NCI-H1417 treated with DMSO at 0.1 percent for 48 hours (cell line): ENCODE measurements at regions not wholly inside any gene's neighbourhood (a gene's known extent, or its start where the extent isn't known, plus 50 kb on each side); places are given as distances from the start of the nearest gene placed in this dataset.
"Not testable (repeated sequence)": the region's sequence is repeated elsewhere in the genome, so short reads cannot be mapped to it uniquely, and the experiment has no call there.

Source experiments
- DNase-seq: peaks from one replicate; lab custom pipeline; 2025; lab: John Stamatoyannopoulos, UW

DNA sequence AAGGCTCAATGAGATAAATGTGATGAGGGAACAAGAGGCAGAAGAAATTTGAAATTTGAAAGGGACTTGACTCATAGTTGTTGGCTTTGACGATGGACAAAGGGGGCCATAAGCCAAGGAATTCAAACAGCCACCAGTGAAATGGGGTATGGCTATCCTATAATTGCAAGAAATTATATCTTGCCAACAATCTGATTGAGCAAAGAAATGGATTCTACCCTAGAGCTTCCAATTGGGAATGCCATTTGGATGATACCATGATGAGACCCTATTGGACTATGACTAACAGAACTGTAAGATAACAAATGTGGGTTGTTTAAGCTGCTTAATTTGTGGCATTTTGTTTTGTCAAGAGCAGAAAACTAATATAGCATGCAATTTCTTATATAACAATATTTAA lies 270.1 kb upstream of the ARSJ start:
- no peak for DNase-seq

DNA sequence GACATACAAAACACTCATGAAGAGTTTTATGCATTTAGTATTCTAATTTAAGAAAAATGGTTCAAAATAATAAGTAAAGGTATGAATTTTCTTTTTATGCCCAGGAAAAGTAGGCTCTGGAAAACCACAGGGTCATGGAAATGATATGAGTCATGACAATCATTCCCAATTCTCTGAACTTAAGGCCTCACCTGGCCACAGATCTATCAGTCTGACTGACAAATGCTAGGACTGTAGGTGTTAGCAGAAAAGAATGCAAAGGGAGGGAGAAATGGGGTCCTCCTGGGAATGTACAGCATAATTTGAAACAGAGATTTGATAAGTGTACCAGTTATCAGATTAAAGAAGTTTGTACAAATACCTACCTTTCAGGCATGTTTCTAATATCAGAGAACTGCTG lies 270.5 kb upstream of the ARSJ start:
- no peak for DNase-seq

DNA sequence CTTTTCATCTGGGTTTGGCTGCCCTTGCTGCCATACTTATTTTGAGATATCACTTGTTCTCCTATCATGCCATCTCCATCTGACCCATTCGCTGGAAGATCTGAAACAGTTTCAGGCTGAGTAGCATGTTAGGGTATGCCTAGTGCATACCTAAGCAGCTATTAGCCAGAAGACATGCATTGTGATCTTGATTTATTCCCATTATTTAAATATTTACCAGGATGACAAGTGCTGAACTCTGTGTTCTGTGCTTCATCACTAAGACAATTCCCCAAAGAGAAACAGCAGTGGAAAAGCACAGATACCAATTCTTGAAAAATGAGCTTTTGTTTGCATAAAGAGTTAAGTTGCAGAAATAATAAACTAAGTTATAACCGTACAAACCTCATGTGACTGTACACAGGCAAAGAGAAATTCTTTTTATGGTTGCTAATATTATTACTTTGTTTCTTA lies 271.0 kb upstream of the ARSJ start:
- DNase-seq: no peak

DNA sequence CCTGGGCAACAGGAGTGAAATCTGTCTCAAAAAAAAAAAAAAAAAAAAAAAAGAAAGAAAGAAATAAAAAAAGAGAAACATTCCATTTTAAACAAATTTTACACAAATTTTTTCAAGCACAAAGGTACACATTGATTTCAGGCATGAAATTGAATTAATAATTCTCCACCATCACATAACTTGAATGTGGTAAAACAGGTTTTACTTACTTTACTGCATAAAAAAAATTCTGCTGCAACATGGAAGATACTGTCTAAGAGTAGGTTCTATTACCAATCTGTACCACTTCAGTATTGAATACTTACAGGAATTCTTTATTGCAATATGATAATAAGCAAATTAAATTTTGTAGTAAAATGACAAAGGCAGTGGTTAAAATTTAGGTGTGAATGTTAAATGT lies 271.6 kb upstream of the ARSJ start:
- no peak for DNase-seq

DNA sequence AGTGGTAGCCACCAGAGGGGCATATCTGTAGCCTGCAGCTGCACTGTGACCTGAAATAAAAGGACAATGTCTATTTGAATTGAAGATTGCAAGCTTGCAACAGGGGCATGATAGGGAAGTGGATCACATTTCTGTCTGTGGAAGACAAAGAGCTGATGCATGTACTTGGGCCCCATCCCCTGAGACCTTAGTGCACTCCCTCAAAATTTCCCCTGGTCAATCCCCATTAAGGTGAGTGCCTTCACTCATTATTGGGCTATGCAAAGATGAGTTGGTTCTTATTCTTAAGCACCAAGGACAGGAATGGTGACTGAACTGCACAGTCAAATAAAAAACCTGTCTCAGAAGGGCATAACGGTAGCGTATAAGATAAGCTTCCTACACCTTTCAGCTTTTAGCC lies 273.1 kb upstream of the ARSJ start:
- no peak for DNase-seq

DNA sequence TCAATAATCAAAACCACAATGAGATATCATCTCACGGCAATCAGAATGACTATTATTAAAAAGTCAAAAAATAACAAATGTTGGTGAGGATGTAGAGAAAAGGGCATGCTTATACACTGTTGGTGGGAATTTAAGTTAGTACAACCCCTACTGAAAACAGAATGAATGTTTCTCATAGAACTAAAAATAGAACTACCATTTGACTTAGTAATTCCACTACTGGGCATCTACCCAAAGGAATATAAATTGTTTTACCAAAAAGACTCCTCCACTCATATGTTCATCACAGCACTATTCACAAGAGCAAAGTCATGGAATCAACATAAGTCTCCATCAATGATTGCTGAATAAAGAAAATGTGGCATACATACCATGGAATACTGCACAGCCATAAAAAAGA lies 278.1 kb upstream of the ARSJ start:
- DNase-seq: no peak

DNA sequence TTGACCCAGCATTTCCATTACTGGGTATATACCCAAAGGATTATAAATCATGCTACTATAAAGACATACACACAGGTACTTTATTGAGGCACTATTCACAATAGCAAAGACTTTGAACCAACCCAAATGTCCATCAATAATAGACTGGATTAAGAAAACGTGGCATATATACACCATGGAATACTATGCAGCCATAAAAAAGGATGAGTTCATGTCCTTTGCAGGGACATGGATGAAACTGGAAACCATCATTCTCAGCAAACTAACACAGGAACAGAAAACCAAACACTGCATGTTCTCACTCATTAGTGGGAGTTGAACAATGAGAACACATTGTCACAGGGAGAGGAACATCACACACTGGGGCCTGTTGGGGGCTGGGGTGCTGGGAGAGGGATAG lies 283.0 kb upstream of the ARSJ start:
- not testable (repeated sequence) for DNase-seq

DNA sequence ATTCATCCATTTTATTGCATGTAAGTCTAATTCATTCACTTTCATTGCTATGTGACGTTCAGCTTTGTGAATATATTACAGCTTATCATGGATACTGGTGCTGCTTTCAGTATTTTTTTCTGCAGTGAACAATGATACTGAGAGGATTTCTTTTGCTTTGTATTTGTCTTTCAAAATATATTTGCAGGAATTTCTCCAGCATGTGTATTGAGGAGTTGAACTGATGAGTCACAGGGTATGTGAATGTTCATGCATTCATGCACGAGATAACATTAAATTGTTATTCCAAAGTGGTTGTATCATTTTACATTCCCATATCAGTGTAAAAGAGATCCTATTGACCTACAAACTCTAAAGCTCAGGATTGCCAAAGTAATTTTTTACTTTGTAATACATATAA lies 283.8 kb upstream of the ARSJ start:
- DNase-seq: no peak

DNA sequence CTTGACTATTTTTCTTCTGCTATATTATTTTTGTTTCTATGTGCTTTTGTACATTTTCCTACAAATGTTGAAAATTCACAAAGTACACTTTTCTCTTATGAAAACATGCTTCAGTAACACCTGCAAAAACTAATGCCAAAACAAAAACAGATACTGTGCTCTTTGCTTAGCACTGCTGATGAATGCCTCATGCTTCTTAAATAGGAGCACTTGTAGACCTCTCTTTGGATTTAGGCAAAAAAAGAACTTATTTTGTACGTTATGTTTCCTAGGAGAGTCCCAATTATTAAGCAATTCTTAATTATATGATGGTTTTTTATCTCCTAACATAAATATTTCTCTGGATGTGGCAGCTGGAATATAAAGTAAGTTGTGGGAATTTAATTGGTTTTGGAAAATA lies 285.0 kb upstream of the ARSJ start:
- DNase-seq: no peak

DNA sequence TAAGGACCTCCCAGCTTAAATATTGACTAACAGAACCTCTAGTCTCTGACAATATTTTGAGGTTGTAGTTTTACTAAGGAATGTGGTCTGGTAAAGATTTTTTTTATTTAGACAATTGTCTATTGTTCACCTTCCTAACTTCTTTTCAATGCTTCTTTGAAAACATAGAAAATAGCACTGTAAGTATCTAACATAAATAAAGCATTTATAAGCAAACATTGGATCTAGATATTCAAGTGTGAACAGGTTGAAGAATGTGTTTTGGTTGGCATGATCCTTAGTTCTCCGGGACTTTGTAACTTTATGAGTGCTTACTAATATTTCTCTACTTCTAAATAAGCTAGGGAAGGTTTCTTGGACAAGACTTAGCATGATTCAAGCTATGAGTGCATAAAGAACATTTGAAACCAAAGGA lies 285.4 kb upstream of the ARSJ start:
- DNase-seq: no peak

DNA sequence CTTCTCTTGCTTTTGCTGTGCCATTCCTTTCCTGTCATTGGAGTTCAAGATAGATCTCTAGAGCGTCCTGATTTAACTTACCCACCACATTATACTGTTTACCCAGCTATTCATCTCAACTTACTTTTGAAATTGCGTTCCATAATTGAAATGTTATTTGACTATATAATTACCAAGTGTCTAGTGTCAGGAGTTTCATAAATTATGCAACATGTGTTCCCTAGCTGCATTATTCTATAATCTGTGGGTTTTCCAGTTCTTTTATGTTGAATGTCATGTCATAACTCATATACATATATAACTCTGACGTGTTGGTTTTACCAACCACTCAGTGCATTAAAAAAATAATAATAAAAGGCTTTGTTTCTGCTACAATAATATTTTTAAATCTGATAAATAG lies 285.9 kb upstream of the ARSJ start:
- peak; percentile 83 for DNase-seq

DNA sequence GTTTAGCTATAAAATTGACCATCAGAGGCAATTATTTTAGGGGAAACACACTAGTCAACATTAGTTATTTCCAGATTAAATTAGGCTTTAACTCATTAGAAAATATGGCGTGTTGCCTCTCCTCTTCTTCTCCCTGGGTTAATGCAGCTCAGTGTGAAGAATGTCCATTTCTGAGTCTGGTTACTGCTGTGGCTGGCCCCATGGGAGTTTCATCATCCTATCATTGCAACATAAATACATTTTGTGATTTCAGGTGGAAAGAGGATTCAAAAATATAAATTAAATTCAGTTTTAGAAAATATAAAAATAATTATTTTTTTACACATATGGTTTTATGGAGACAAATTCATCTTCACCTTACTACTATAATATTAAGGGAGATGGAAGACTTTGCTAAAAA lies 288.5 kb upstream of the ARSJ start:
- DNase-seq: no peak

DNA sequence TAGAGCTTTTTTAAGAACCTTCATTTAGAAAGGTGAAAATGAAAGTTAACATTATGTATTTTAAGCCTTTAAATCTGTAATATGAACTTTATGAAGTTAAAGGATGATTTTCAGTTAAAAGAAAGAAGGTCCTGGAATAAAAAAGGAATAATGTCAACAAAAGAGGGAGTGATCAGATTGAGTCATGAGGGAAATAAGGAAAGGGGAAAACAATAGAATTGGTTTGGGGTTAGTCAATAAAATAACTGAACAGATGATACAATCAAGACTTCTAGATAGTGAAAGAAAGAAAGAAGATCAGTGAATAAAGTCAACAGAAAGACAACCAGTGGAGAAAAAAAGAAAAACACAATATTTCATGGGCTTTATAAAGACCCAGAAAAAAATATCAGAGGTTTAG lies 291.6 kb upstream of the ARSJ start:
- DNase-seq: no peak

DNA sequence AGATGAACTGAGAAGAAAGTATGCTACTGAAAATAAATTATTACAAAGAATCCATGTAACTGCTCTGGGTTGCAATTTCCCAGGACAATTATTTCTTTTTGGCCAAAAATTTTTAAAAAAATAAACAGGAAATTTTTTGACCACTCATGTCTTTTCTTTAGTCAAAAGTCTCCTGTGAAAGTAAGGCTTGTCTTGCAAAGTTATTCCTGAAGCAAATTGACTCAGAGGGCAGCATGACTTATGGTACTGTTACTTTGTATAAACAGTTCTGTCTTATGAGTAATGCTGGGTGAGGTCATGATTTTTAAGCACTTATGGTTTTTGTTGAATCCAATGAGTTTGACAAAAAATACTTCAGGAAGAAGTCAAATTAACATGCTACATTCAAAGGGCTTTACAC lies 292.8 kb upstream of the ARSJ start:
- no peak for DNase-seq

DNA sequence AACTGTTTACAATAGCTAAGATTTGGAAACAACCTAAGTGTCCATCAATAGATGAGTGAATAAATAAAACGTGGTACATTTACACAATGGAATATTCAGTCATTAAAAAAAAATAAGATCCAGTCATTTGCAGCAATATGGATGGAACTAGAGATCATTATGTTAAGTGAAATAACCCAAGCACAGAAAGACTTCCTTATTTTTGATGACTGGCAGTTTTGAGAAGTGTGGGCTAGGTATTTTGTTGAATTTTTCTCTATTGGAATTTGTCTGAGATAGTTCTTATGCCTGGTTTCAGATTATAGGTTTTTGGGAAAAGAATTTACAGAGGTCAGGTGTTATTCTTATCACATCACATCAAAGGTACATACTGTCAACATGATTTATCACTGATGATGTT lies 293.8 kb upstream of the ARSJ start:
- DNase-seq: no peak

DNA sequence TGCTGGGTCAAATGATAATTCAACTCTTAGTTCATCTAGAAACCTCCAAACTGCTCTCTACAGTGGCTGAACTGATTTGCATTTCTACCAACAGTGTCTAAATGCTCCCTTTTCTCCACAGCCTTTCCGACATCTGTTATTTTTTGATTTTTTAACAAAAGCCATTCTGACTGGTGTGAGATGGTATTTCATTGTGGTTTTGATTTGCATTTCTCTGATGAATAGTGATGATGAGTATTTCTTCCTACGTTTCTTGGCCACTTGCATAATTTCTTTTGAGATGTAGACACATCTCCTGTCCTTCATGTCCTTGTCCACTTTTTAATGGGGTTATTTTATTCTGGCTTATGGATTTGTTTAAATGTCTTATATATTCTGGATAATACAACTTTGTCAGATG lies 298.2 kb upstream of the ARSJ start:
- no peak for DNase-seq

DNA sequence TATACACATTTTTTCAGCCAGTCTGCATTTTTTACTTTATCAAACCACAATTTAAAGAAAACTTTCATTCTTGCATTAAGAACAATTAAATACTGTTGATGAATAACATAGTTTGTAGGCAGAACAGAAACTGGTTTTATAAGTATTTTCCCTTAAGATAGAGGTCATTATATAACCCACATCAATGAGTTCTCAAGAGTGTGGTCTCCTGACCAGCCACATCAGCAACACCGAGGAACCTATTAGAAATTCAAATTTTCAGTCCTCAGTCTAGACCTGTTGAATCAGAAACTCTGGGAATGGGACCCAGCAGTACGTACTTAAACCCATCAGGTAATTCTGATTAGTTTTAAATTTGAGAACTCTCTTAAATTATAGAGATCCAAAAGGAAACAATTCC lies 299.6 kb upstream of the ARSJ start:
- DNase-seq: no peak

DNA sequence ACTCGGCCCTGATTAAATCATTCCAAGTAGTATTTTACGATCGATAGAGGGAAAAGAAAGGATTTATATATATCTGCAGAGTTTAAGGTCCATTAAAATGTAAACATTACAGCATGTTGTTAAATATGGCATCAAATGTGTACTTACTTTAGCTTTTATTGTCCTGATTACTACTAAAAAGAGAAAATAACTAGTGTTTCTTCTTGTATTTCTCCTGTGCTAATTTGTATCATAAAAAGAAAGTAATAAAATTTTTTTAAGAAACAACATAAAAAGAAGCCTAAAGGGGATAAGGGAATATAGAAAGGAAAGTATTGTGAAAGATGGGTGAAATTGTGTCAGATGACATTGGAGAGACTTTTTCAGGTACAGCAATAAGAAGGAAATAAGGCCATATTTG lies 300.3 kb upstream of the ARSJ start:
- no peak for DNase-seq

DNA sequence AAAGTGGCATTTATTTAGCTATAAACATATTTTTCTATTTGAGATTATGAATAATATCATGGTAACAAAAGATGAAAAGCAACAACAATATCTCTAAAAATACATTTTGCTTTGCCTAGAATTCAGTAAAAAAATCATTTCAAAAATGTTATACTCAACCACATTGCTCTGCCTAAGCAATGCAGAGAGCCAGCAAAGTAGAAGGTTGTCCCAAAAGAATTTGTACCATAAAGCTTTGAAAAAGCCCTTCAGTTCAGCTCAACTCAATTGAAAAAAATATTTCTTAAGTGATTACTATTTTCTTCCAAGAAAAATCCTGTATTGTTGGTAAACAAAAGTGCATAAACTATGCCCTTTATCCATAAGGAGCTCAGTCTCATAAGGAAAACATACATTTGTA lies 301.2 kb upstream of the ARSJ start:
- DNase-seq: no peak

DNA sequence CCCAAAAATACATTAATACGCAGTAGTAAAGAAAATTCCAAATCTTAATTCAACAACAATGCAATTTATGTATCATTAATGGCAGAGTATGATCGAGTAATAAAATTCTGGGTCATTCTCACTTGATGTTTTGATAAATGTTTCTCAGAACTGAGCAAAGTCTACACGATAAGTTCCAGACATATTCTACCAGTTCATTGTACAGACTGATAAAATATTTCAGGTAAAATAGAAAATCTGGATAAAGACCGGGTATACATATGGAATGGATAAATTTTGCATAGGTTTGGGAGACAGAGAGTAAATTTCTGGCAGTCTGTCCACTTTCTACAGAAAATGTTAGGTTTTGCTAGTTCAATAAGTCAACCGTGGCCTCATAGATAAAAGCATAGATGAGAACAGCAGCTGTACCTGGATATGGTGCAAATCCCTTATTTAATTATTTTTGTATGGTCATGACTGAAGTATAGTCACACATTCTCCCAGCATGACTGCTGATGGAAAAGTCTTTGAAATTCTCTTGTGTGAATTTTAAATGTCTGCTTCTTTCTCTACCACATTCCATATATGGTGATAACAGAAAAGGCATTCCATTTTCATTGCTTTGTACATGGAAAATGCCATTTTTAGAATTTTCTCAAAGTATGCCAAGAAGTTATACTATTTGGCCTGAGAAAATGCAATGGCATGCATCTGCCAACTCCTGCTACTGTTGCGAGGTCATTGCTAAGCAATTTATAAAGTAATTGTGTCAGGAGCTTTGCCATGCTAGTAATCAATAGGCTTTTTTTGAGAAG lies 301.9 kb upstream of the ARSJ start:
- DNase-seq: no peak

DNA sequence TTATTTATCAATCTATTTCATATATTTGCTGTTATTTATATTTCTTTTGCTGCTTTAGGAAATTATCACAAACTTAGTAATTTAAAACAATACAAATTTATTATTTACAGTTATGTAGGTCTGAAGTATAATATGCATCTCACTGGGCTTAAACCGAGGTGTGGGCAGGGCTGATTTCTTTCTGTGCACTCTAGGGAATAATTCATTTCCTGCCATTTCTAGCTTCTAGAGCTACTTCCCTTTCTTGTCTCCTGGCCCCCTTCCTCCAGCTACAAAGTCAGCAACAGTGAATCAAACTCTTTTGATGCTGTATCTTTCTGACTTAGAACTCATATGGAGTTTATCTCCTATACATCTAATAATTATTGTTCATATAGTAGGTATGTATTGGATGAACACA lies 303.5 kb upstream of the ARSJ start:
- DNase-seq: no peak

DNA sequence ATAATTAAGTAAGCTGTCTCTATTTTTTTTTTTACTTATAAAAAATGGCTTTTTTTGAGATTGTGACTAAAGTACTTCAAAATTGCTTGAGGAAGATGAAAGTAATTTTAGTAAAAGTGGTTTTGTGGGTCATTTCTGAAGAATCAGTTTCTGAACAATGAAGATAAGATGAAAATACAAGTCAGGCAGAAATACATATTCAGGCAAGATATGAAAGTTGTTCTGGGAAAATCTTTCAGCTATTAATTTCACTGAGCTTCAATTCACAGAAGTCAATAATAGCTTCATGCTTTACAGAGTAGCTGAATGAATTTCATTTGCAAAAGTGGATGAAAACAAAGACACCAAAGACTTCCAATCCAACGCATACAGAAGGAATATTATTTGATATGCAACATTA lies 305.2 kb upstream of the ARSJ start:
- no peak for DNase-seq

DNA sequence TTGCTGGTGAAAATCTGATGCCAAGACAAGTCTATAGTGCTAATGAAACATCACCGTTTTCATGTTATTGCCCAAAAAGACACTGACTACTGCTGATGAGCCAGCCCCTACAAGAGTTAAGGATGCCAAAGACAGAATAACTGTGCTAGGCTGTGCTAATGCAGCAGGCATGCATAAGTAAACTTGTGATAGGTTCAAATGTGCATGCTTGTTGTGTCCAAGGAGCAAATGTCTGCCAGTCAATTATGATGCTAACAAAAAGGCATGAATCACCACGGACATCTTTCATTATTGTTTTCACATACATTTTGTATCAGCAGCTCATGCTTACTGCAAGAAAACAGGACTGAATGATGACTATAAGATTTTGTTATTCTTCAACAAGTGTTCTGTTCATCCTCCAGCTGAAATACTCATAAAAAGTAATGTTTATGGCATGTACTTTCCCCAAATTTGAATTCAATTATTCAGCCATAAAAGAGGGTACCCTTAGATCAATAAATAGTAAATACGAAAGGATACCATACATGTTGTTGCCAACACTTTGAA lies 306.9 kb upstream of the ARSJ start:
- DNase-seq: no peak

DNA sequence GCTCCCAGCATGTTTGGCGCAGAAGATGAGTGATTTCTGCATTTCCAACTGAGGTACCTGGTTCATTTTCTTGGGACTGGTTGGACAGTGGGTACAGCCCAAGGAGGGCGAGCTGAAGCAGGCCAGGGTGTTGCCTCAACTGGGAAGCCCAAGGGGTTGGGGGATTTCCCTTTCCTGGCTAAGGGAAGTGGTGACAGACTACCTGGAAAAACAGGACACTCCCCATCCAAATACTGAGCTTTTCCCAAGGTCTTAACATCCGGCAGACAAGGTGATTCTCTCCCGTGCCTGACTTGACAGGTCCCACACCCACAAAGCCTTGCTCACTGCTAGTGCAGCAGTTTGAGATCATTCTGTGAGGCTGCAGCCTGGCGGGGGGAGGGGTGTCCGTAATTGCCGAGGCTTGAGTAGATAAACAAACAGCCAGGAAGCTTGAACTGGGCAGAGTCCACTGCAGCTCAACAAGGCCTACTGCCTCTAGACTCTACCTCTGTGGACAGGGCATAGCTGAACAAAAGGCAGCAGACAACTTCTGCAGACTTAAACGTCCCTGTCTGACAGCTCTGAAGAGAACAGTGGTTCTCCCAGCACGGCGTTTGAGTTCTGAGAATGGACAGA lies 307.7 kb upstream of the ARSJ start:
- no peak for DNase-seq
